DND-41 (cell line): ENCODE measurements at regions not wholly inside any gene's neighbourhood (a gene's known extent, or its start where the extent isn't known, plus 50 kb on each side); places are given as distances from the start of the nearest gene placed in this dataset.

ENCODE experiments used
- ATAC-seq: fragments of 200-7000 bp; cut with Tn5 transposase; 3 replicates; pipeline ENCODE4 v1.9.1; 2021; ENCODE audit warnings: low read depth; ENCODE audit not compliant: insufficient read depth
- DNase-seq: peaks from one replicate; pipeline ENCODE4 v3.0.0-alpha.2; 2020
- H2AFZ ChIP-seq: 2 replicates; pipeline ENCODE4 v1.6.0; 2012; ENCODE audit warnings: low read depth, low read length
- H3K27ac ChIP-seq: 2 replicates; pipeline ENCODE4 v1.5.1; 2012; ENCODE audit warnings: low read length, inconsistent platforms
- H3K27me3 ChIP-seq: fragments of 200-600 bp; sonication (generic); 2 replicates; pipeline ENCODE4 v1.6.0; 2012; ENCODE audit warnings: low read length, mild to moderate bottlenecking, inconsistent platforms; ENCODE audit not compliant: insufficient read depth, poor library complexity
- H3K36me3 ChIP-seq: 2 replicates; pipeline ENCODE4 v1.5.1; 2012; ENCODE audit warnings: low read length, inconsistent platforms; ENCODE audit not compliant: insufficient read depth
- H3K4me1 ChIP-seq: 2 replicates; pipeline ENCODE4 v1.5.1; 2012; ENCODE audit warnings: mild to moderate bottlenecking, low read length; ENCODE audit not compliant: insufficient read depth
- H3K4me2 ChIP-seq: 2 replicates; pipeline ENCODE4 v1.6.0; 2012; ENCODE audit warnings: mild to moderate bottlenecking, moderate library complexity, low read length, inconsistent platforms; ENCODE audit not compliant: insufficient read depth
- H3K4me3 ChIP-seq, 2 experiments: fragments of 200-600 bp in 1 of 2; shearing (Covaris generic) in 1 of 2; 2 replicates each; pipeline ENCODE4 v1.5.1; 2012 to 2016; ENCODE audit warnings: inconsistent platforms in 2 of 2, low read length in 2 of 2, mild to moderate bottlenecking in 2 of 2, low read depth in 1 of 2, moderate library complexity in 1 of 2
- H3K79me2 ChIP-seq: 2 replicates; pipeline ENCODE4 v1.6.0; 2012; ENCODE audit warnings: low read length, inconsistent platforms; ENCODE audit not compliant: insufficient read depth
- H3K9ac ChIP-seq: 2 replicates; pipeline ENCODE4 v1.6.0; 2012; ENCODE audit warnings: low read depth, mild to moderate bottlenecking, inconsistent platforms, low read length, moderate library complexity
- H3K9me3 ChIP-seq: 2 replicates; pipeline ENCODE4 v1.5.1; 2012; ENCODE audit warnings: low read length, moderate library complexity, mild to moderate bottlenecking, inconsistent platforms; ENCODE audit not compliant: insufficient read depth, severe bottlenecking
- H4K20me1 ChIP-seq: 2 replicates; pipeline ENCODE4 v1.6.0; 2012; ENCODE audit warnings: low read length; ENCODE audit not compliant: insufficient read depth
- EZH2 ChIP-seq: IDR thresholded peaks from 3 replicates; pipeline ENCODE4 v1.6.1; 2012; ENCODE audit warnings: borderline replicate concordance, low read depth, mild to moderate bottlenecking, moderate library complexity, low read length, inconsistent platforms; ENCODE audit not compliant: severe bottlenecking
- TF ChIP-seq, protein P1 (sequence below): IDR thresholded peaks from 2 replicates; pipeline ENCODE4 v1.5.1; 2012; ENCODE audit warnings: borderline replicate concordance, low read length, moderate library complexity, mild to moderate bottlenecking; ENCODE audit not compliant: poor library complexity, severe bottlenecking; ENCODE audit errors: extremely low read depth

DNA sequence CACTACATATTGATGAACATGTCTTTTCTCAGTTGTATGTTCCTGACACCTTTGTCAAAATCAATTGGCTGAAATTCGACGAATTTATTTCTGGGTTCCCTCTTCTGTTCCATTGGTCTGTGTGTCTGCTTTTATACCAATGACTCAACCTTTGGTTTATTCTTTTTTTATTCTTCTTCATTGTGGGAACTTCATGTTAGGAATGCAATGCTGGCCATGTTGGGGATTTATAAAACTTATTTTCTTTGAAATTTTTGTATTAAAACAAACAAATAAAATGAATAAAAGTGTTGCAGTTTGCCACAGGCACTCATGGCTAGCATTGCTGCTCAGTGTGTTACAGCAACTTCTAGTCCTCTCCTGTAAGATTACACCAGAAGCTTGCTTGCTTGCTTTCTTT is 287.8 kb downstream of the DUSP10 start:
- Histone ChIP-seq H3K9me3 (no peaks in the 10 kb centered on the region), H3K27ac (no peak overlapping the region), H3K4me3 (no peak overlapping the region), H3K79me2 (no peaks in the 10 kb centered on the region), H3K9ac (no peak overlapping the region), H3K4me1 (no peaks in the 10 kb centered on the region), H3K27me3 (no peaks in the 10 kb centered on the region), H4K20me1 (no peaks in the 10 kb centered on the region), H2AFZ (no peak overlapping the region), H3K36me3 (no peaks in the 10 kb centered on the region), H3K4me2 (no peak overlapping the region)
- ATAC-seq = no peak
- no peak for DNase-seq
- TF ChIP-seq, protein P1, sequence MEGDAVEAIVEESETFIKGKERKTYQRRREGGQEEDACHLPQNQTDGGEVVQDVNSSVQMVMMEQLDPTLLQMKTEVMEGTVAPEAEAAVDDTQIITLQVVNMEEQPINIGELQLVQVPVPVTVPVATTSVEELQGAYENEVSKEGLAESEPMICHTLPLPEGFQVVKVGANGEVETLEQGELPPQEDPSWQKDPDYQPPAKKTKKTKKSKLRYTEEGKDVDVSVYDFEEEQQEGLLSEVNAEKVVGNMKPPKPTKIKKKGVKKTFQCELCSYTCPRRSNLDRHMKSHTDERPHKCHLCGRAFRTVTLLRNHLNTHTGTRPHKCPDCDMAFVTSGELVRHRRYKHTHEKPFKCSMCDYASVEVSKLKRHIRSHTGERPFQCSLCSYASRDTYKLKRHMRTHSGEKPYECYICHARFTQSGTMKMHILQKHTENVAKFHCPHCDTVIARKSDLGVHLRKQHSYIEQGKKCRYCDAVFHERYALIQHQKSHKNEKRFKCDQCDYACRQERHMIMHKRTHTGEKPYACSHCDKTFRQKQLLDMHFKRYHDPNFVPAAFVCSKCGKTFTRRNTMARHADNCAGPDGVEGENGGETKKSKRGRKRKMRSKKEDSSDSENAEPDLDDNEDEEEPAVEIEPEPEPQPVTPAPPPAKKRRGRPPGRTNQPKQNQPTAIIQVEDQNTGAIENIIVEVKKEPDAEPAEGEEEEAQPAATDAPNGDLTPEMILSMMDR = no peak
- TF ChIP-seq EZH2 = no peak

DNA sequence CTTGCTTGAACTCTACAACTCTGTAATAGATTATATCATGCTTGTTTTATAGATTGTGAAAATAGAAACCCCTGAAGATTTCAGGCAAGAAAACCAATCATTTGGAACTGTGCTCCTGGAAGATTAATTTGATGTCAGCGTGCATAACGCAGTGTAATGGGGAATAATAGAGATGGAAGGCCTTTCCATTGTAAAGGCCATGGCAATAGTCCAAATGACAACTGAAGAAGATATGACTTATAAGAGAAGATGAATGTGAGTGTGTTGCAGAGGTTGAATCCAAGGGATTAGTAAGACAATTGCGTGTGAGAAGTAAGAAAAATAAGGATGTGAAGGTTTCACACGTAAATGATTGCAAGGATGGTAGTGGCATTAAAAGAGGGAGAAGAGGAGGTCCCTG is 285.0 kb downstream of the DUSP10 start:
- TF ChIP-seq, protein P1 = no peak
- no peak for TF ChIP-seq EZH2
- no peak overlapping the region for H3K4me3 ChIP-seq
- DNase-seq = no peak

DNA sequence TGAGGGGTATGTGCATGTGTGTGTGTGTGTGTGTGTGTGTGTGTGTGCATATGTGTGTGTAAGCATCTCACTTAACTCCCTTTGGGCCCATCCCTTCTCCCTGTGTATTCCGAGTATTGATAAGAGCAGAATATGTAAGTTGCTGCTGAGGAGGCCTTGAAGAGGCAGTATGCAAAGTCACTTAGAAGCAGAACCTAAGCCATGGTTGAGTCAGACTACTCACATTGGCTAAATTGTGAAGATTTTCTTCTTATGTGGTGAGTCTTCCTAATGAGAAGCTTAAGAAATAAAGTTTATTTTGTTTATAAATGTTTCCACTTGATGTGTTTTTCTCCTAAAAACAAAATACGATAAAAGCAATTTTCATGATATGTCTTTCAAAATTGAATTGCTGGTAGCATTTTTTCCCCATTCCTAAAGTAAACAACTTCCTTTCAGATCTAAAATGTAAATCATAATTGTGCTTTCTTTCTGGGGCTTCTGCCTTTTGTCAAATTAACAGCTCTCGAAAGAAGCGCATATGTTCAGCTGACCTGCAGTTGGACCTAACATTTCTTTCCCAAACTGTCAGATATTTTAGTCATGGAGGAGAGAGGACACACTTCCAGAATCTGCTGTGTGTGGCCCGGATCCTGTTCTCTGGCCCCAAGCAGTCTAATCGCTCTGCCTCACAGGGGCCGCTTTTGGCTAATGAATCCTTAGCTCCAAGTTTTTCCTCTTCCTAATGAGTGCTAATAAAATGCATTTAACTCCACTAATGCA is 284.0 kb downstream of the DUSP10 start:
- H3K27me3 ChIP-seq = no peaks in the 10 kb centered on the region
- no peaks in the 10 kb centered on the region for H4K20me1 ChIP-seq
- no peak overlapping the region for H3K9ac ChIP-seq
- ATAC-seq = no peak
- TF ChIP-seq, protein P1 = no peak
- H3K4me1 ChIP-seq = no peaks in the 10 kb centered on the region
- no peak overlapping the region for H3K4me2 ChIP-seq
- no peaks in the 10 kb centered on the region for H3K79me2 ChIP-seq
- H3K36me3 ChIP-seq = no peaks in the 10 kb centered on the region
- H2AFZ ChIP-seq = no peak overlapping the region
- no peaks in the 10 kb centered on the region for H3K9me3 ChIP-seq
- no peak overlapping the region for H3K4me3 ChIP-seq
- no peak for DNase-seq
- H3K27ac ChIP-seq = no peak overlapping the region

More for the DNA sequence above, 285.0 kb downstream of the DUSP10 start:
- no peak overlapping the region for H3K4me2 ChIP-seq
- no peaks in the 10 kb centered on the region for H3K36me3 ChIP-seq
- no peaks in the 10 kb centered on the region for H4K20me1 ChIP-seq
- H2AFZ ChIP-seq = no peak overlapping the region
- no peaks in the 10 kb centered on the region for H3K9me3 ChIP-seq
- H3K4me1 ChIP-seq = no peaks in the 10 kb centered on the region
- H3K27ac ChIP-seq = no peak overlapping the region
- no peaks in the 10 kb centered on the region for H3K79me2 ChIP-seq
- ATAC-seq = no peak
- no peak overlapping the region for H3K9ac ChIP-seq
- H3K27me3 ChIP-seq = no peaks in the 10 kb centered on the region
